ENCODE measurements at regions not wholly inside any gene's neighbourhood (a gene's known extent, or its start where the extent isn't known, plus 50 kb on each side); places are given as distances from the start of the nearest gene placed in this dataset.

DNA sequence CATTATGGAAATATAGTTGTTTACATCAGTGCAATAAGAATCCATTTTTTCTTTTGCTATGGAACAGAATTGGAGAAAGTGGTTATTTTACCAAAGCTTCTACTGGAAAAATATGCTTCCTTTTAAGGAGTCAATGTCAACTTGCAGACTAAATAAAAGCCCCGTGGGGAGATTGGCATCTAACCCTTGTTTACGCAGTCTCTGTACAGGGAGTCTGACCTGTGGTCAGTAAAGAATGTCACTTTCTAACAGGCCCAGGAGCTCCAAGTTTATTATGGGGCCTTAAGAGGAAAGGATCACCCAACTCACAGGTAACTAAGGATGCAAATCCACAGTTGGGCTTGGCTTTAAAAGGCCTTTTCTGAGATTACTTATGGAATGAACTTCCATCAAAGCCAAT is 1751.2 kb downstream of the SI start:
- TF ChIP-seq, protein P1, sequence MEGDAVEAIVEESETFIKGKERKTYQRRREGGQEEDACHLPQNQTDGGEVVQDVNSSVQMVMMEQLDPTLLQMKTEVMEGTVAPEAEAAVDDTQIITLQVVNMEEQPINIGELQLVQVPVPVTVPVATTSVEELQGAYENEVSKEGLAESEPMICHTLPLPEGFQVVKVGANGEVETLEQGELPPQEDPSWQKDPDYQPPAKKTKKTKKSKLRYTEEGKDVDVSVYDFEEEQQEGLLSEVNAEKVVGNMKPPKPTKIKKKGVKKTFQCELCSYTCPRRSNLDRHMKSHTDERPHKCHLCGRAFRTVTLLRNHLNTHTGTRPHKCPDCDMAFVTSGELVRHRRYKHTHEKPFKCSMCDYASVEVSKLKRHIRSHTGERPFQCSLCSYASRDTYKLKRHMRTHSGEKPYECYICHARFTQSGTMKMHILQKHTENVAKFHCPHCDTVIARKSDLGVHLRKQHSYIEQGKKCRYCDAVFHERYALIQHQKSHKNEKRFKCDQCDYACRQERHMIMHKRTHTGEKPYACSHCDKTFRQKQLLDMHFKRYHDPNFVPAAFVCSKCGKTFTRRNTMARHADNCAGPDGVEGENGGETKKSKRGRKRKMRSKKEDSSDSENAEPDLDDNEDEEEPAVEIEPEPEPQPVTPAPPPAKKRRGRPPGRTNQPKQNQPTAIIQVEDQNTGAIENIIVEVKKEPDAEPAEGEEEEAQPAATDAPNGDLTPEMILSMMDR (IDR thresholded peaks at IDR 0.05), result no peak
- TF ChIP-seq ZFX (IDR thresholded peaks at IDR 0.05; ENCODE audit: borderline replicate concordance), result no peak
